NCI-H446 treated with DMSO at 0.1 percent for 48 hours (cell line): ENCODE measurements at regions not wholly inside any gene's neighbourhood (a gene's known extent, or its start where the extent isn't known, plus 50 kb on each side); places are given as distances from the start of the nearest gene placed in this dataset.
"Not testable (repeated sequence)": the region's sequence is repeated elsewhere in the genome, so short reads cannot be mapped to it uniquely, and the experiment has no call there.

Source experiments
- DNase-seq: peaks from one replicate; lab custom pipeline; 2025; lab: John Stamatoyannopoulos, UW

DNA sequence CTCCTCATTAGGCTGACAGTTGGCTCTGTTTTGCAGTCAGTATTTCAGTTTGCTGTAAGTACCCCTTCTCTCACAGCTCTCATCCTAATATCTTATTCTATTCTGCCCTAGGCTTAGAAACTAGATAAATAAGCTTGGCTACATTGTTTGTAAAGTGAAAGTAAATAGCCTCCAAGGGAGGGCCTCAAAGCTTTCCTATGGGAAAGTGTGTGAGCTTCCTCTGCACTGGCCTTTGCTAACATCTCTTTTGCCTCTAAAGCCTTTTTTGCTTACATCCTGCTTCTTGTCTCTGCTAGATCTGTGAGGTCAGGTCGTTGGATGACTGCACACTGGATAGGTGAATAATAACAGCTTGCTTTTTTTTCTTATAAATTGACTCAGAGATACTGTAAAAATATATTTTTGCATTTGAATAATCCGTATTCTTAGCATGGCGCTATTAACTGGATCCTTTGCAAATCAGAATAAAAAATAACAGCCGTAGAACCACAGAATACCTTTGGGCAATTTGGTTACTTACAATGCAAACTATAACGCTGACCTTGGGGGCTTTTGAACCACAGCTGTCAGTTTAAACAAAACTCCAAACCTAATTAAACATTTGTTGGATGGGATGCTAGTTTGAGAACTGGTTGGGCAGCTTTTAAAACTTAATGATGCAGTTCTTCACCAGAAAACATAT lies 55.1 kb downstream of the TTC6 start:
- DNase-seq: no peak

DNA sequence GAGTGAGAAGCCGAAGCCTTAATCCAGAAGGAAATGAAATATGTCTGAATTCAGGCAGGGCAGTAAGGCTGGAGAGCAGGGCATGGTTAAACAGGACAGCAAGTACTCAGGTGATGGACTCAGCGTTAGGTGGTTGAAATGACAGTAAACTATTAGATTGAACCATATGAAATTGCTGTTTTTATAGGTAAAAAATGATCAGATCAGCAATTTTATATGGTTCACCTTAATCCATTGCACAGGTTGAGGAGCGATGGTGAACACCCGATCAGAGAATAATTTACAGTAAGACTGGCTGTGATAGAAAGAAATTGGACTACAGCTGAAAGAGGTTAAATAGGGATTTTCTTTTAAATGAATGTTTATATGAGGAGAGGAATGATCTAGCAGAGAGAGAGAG lies 56.6 kb downstream of the TTC6 start:
- DNase-seq: no peak

DNA sequence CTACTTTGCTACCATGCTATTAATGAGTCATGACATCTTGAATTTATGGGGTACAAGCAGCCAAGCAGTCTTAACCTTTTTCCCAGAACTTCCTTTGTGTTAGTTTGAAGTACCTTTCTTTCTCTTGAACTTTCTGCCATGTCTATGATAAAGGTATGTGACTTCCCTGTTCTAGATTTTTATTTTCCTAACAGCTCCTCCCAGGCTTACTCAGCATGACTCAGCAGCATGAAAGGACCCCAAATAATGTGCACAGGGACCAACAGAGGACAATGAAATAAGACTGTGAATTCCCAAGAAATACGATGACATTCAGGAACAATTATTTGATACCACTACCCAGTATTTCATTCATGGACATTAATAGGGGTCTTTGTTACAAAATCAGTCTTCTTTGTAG lies 60.0 kb downstream of the TTC6 start:
- no peak for DNase-seq

DNA sequence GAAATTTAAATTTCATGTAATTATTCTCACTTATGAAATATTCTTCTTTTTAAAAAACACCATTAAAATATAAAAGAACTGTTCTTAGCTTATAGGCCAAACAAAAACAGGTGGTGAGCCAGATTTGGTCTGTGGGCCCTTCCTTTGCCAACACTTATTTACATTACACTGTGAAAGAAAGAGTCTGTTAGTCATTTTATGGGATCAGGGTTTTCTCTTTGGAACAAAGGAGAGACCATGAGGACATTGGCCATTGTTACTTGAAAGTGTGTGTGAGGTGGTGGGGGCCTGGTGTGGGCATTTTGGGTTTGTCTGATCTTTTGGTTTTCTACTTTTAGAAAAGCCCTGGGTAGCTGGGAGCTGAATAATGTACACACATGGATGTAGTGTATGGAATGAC lies 62.7 kb downstream of the TTC6 start:
- peak; percentile 89 for DNase-seq

DNA sequence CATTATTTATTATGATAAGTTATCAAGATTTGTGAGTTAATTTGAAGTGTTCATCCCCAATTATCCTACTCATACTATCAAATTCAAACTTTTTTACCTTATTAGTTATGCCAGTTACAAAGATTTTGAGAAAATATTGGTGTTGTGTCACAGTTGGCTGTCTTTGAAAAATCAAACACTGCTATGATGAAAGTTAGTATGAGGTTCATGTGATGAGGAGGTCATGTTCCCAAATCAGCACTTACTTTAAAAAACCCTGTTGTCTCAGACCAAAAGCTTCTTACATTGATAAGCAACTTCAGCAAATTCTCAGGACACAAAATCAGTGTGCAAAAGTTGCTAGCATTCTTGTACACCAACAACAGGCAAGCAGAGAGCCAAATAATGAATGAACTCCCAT lies 68.1 kb downstream of the TTC6 start:
- DNase-seq: no peak

DNA sequence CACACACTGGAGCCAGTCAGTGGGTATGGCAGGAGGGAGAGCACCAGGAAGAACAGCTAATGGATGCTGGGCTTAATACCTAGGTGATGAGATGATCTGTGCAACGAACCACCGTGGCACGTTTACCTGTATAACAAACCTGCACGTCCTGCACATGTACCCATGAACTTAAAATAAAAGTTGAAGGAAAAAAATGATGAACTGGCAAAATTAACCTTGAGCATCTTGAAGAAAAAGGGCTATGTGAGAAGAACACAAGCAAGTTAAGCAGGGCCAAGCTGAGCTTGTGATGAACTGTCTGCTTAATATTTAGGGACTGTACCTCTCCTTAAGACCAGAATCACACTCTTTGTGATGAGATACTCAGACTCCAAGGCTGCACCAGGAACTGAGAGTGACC lies 70.0 kb downstream of the TTC6 start:
- no peak for DNase-seq

DNA sequence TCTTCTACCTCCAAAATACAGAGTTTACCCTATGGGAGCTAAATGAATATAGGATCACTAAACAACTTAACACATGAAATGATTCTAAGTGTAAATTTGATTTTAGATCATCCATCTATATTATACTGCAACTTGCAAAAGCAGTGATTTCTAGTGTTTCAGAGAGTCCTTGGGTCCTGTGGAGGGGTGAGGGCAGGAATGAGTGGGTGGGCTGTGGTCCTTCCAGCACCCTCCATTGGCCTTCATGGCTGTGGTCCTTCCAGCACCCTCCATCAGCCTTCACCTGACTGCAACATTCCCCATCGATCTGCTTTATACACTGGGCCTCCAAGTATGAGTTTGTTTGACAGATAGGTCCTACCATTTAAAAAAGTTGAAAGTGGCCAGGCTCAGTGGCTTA lies 70.5 kb downstream of the TTC6 start:
- no peak for DNase-seq

DNA sequence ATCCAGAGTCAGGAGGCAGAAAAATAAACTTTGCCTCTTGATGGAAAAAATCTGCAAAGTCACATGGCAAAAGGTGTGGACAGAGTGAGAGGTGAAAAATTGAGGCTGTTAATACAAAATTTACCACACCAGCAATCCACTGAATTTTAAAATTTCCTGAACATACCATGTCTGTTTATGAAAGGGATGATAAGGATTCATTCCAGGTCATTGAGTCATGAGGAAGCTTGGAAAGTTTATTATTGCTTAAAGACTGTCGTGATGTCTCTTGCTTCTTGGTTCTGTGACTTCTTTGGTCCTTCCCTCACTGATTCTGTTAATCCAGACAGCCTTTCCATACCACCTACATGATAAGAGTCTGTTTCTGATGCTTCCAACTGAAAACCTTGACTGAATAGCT lies 73.2 kb downstream of the TTC6 start:
- DNase-seq: no peak

DNA sequence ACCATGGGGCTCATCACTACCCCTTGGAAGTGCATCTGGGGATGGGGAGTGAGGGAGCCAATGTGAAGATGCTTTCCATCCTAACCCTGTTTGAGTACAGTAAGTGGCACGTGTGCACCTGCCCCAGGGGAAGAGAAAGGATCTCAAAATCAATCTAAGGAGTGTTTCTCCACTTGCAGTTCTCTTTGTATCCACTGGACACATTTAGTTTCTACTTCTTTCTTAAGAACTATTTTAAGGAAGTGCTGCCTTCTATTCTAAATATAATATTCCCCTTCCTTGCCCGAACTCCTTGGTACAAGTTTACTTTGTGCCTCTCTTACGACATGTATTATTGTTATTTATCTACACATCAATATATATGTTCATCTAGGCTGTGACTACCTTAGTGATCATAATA lies 73.8 kb downstream of the TTC6 start:
- DNase-seq: no peak

DNA sequence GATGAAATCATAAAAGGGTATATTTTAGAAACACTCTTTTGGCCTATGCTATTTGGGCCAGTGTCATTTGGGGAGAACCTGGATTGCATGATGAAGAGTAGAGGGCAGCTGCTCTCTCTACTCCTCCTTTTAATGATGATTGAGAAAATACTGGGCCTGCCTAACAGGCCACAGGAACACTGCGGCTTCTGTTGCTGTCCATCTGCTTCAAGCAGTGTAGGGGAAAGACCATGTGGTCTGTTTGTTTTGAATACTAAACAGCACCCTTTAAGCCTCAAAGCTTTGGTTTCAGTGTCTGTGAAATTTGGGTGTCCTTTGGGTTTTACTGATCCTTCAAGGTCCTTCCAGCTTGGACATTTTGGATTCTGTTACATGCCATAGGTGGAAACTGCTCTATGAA lies 78.0 kb downstream of the TTC6 start:
- DNase-seq: peak; percentile 27

DNA sequence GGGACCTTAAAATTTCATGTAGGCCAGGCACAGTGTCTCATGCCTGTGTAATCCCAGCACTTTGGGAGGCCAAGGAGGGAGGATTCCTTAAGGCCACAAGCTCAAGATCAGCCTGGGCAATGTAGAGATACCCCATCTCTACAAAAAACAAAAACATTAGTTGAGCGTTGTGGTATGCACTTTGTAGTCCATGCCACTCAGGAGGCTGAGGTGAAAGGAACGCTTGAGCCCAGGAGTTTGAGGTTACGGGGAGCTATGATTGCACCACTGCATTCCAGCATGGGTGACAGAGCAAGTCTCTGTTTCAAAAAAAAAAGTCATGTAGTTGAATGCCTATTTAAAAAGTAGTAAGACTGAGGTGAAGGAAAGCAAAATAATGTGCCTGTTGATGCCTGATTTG lies 83.5 kb downstream of the TTC6 start:
- no peak for DNase-seq

DNA sequence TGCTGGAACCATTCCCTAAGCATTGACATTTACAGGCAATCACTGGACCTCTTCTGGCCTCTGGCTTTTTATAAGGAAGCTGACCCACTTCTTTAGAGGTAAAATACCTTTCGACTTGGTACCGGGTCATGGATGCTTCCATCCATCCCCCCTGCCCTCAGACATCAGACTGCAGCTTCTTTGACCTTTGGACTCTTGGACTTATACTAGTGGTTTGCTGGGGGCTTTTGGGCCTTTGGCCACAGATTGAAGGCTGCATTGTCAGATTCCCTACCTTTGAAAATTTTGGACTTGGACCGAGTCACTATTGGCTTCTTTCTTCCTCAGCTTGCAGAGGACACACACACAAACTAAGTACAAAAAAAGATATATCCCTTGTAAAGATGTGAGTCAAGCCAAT lies 86.1 kb downstream of the TTC6 start:
- DNase-seq: no peak

DNA sequence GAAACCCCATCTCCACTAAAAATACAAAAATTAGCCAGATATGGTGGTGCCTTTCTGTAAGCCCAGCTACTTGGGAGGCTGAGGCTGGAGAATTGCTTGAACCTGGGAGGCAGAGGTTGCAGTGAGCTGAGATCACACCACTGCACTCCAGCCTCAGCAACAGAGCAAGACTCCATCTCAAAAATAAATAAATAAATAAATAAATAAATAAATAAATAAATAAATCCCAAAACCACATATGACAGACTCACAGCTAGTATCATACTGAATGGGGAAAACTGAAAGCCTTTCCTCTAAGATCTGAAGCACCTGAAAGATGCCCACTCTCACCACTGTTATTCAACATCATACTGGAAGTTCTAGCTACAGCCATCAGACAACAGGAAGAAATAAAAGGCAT lies 97.3 kb downstream of the TTC6 start:
- not testable (repeated sequence) for DNase-seq

DNA sequence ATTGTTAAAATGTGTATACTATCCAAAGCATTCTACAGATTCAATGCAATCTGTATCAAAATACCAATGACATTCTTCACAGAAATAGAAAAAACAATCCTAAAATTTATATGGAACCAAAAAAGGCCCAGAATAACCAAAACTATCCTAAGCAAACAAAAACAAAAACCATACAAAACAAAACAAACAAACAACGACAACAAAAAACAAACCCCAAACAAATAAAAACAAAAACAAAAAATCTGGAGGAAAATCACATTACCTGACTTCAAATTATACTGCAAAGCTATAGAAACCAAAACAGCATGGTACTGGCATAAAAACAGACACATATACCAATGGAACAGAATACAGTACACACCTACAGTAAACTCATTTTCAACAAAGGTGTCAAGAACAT lies 98.0 kb downstream of the TTC6 start:
- DNase-seq: not testable (repeated sequence)

DNA sequence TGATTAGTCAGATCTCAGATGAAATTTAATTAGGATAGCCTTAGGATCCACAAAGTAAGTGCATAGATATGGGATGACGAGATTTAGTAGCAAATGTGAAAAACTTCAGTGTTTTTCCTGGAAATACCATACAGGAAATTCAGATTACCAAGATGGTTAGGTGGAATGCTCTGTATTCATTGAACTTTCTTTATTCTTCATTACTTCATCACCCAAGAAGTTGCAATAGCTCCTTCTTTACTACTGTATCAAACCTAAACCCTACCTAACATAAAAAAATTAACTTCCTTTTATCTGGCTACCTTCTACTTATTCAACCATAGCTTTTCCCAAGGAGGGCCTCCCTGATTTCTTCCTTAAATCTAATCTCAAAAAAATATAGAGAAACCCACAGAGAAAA lies 100.4 kb downstream of the TTC6 start:
- no peak for DNase-seq

DNA sequence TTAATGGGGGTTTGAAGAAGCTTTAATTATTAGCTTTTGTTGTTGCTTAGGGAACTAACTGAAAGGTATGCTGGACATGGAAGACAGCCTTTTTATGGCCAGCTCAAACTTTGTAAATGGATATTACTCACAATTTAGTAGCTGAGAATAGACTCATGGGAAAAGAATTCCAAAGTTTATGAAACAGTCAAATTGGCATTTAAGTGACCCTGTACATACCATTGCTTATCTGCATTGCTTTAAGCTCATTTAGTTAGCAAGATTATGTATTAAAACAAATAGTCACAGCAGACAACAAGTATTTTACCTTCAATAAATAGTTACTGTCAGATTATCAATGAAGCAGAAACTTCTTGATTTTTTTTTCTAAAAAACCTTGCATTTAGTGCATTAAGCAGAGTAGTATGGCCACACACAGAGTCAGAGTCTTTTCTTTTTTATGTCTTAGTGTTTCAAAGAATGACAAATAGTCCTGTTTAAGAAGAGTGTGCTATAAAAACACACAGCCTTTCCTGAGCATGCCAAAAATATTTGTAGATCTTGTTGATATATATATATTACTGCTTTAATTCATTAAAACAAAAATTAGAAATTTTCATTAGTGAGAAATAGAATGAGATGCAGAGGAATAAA lies 102.2 kb downstream of the TTC6 start:
- DNase-seq: no peak

DNA sequence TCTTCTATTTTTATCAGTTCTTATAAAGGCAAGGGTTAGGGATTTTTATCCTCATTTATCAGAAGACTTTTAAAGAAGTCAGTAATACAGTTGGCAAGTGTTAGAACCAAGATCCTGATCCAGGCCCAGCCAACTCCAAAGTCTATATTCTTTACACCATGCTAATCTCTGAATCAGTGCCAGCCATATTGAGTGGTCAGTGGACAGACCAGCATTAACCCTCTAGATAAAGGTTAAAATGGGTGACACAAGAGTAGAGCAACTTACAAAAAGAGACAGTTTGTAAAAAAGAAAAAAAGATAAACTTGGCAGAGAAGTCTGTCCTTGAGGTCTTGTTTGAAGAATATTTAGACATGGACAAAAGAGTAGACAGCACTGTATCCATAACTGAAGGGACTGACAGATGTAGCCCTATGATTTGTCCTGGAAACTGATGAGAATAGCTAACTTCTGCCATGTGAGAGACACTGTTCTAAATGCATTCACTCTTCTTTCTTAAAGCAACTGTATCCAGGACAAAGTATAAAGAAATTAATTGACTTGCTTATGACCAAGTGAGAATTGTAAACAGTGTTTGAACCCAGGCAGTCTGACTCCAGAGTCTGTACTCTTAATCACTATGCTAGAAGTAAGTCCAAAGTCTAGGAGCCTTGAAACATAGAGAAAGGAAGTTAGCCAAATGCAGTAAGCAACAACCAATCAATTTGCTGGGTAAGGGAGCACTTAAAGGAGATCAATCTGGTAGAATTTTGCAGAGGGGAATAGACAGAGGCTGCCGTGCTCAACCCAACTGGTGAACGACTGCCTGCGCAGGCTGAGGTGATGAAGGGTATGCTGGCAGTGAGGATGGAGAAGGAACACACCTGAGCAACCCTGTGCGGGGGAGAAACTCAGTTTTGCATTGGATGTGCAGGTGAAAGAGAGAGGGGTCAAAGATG lies 103.7 kb downstream of the TTC6 start:
- DNase-seq: peak; percentile 34

DNA sequence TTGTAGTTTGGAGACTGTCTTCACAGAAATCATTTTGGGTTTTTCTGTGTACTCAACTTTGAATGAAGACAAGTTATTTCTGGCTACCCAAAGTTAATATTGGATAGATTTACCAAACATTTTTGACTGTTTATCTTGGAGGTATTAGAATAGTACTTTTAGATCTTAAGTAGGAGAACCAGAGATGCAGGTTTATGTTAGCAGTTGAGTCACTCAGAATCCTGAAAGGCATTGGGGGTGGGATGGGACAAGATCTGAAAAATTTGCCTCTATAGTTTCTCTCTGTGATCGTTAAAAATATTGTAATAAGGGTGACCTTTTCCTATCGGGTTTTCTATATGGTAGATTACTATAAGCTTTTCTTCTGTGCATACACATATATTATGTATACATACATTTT lies 112.3 kb downstream of the TTC6 start:
- DNase-seq: no peak

DNA sequence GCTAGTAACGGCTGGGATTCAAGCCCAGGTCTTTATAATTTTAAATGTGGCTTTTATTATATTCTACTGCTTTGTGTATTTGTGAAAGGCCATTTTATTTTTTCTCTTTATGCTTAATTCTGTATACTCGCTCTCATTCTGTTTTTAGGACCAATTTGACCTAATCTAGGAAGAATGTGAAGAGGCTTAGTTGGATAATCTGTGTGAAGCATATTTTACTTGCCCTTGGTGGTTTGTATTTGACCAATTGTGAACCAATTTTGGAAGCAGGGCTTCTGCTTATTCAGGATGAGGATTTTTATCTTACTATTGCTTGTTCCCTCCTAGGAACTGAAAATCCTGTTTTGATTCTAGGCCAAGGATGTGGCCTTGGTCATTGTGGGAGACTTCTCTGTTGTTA lies 113.1 kb downstream of the TTC6 start:
- DNase-seq: no peak

DNA sequence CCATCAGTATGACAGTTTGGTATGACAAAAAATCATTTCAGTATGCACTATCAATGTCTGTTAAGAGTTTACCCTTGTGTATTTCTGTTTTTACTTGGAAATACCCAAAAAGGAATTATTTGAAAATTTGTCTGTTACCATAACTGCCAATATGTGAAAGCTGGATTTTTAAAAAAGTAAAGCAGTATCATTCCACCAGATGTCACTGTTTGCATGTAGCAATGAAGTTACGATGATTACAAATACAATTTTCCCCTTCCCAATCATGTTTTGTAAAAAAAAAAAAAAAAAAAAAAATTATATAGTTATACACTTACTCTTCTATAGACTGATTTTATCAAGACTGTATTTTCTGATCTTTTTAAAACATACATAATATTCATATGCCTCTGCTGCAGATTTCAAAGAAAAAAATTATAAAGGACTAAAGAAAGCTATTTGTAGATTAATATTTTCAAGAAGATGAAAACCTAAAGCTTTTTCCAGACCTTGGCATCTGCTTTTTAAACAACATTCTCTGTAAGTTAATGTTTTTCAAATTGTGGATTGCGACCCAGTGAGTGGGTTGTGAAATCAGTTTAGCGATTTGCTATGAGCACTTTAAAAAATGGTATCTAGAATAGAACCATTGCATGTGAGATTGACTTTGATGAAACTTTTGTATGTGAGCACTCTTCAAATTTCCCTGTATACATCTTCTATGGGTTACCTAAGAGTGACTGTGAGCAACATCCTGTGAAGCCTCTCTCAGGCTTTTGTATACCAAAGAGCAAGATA lies 114.2 kb downstream of the TTC6 start:
- DNase-seq: peak; percentile 34

DNA sequence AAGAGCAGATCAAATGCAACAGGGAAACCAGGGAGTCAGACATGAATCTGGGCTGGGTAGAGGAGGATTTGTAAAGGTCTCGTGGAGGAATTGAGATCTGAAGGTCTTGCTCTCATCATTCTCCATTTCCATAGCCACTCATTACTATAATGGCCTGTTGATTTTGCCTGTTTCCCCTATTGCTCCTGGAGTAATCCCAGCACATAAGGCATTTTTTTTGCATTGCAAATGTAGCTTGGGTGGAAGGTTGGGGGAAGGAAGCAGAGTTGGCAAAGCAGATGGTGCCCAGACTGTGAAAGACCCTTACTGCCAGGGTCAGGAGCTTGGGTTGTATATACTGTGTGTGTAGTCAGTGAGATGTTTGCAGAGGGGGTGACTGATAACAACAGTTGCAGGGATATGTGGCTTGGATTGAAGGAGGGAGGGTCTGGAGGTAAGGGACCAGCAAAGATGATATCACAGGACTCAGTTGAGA lies 116.0 kb downstream of the TTC6 start:
- no peak for DNase-seq

DNA sequence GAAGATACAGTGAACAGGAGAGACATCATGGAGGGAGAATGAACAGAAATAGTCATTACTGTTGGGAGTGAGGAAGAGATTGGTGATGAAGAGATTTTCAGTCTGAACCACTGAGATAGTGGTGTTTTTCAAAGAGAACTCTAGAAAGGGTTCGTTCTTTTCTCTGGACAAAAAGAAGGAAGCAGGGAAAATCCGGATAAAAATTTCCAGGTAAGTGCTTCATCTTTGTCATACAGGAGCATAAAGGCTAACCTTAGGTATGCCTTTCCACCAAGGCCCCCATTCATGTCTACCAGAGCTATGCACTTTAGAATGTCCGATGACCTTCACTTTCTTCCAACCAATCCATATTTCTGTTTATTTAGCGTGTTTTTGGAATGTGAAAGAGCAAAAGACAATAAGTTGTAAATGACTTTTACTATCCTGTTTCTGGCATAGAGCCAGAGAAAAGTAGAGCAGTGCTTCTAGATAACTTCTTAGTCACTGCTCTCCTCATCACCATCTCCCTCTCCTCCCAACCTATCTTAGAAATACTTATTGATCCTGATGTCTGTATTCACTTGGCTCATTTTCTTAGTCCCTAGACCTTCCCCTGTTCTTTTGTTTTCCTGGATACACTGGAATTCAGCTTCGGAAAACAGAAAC lies 116.5 kb downstream of the TTC6 start:
- DNase-seq: no peak
